SK-N-SH (cell line): ENCODE measurements at regions not wholly inside any gene's neighbourhood (a gene's known extent, or its start where the extent isn't known, plus 50 kb on each side); places are given as distances from the start of the nearest gene placed in this dataset.

Experiments
- CTCF ChIA-PET: fragments of 300-600, 350-600 bp; formaldehyde crosslinking; extraction: SDS; loops from one replicate; lab custom pipeline; 2021; lab: Yijun Ruan, JAX
- POLR2A ChIA-PET: fragments of 350-600 bp; sonication (Branson Sonifier 250); formaldehyde crosslinking; extraction: SDS; loops from one replicate; lab custom pipeline; 2020; ENCODE audit warnings: antibody characterized with exemption, inconsistent platforms; lab: Yijun Ruan, JAX
- DNase-seq: peaks from one replicate; pipeline ENCODE4 v3.0.0; 2012
- H2AFZ ChIP-seq: fragments of 200-600 bp; sonication (generic); 2 replicates; pipeline ENCODE4 v1.8.1; 2016; ENCODE audit warnings: antibody characterized with exemption, mild to moderate bottlenecking, low read depth
- H3F3A ChIP-seq: fragments of 200-600 bp; sonication (generic); replicated peaks from 2 replicates; pipeline ENCODE3; 2016; ENCODE audit warnings: antibody characterized with exemption, mild to moderate bottlenecking; ENCODE audit not compliant: insufficient read depth
- H3K27ac ChIP-seq, 2 experiments: fragments of 200-500 bp in 1 of 2; fragments of 200-600 bp in 1 of 2; sonication (Bioruptor generic) in 1 of 2; sonication (generic), shearing (Covaris generic) in 1 of 2; 2 replicates each; pipeline versions ENCODE4 v1.5.1 to v1.6.1; 2014 to 2016; ENCODE audit warnings: low read depth in 2 of 2, inconsistent platforms in 1 of 2, low read length in 1 of 2, mild to moderate bottlenecking in 1 of 2, mixed read lengths in 1 of 2
- H3K27me3 ChIP-seq: fragments of 200-600 bp; sonication (generic), shearing (Covaris generic); 2 replicates; pipeline ENCODE4 v1.6.1; 2016; ENCODE audit warnings: mixed run types; ENCODE audit not compliant: insufficient read depth
- H3K36me3 ChIP-seq, 2 experiments: fragments of 200-500 bp in 1 of 2; fragments of 200-600 bp in 1 of 2; sonication (Bioruptor generic) in 1 of 2; sonication (generic) in 1 of 2; replicated peaks in 1 of 2; 2 replicates each; pipeline versions ENCODE3 to v1.5.1; 2014 to 2016; ENCODE audit warnings: low read length in 1 of 2, mild to moderate bottlenecking in 1 of 2; ENCODE audit not compliant: insufficient read depth in 2 of 2, control insufficient read depth in 1 of 2
- H3K4me1 ChIP-seq, 2 experiments: fragments of 200-500 bp in 1 of 2; fragments of 200-600 bp in 1 of 2; sonication (Bioruptor generic) in 1 of 2; sonication (generic), shearing (Covaris generic) in 1 of 2; 2 replicates each; pipeline versions ENCODE4 v1.5.1 to v1.6.1; 2014 to 2016; ENCODE audit warnings: low read depth in 1 of 2, low read length in 1 of 2, mixed run types in 1 of 2; ENCODE audit not compliant: insufficient read depth in 2 of 2, control insufficient read depth in 1 of 2
- H3K4me2 ChIP-seq: fragments of 200-600 bp; sonication (generic), shearing (Covaris generic); 2 replicates; pipeline ENCODE4 v1.6.1; 2017; ENCODE audit warnings: mixed run types
- H3K4me3 ChIP-seq, 2 experiments: fragments of 200-500 bp in 1 of 2; fragments of 200-600 bp in 1 of 2; sonication (Bioruptor generic) in 1 of 2; sonication (generic), shearing (Covaris generic) in 1 of 2; 2 replicates each; pipeline versions ENCODE4 v1.5.1 to v1.8.1; 2014 to 2016; ENCODE audit warnings: low read depth in 2 of 2, inconsistent platforms in 1 of 2, low read length in 1 of 2, mild to moderate bottlenecking in 1 of 2, mixed read lengths in 1 of 2, moderate library complexity in 1 of 2
- H3K79me2 ChIP-seq: fragments of 200-600 bp; sonication (generic); 2 replicates; pipeline ENCODE4 v1.8.1; 2017; ENCODE audit warnings: mild to moderate bottlenecking; ENCODE audit not compliant: insufficient read depth
- H3K9ac ChIP-seq: fragments of 200-600 bp; sonication (generic); 2 replicates; pipeline ENCODE4 v1.6.1; 2017; ENCODE audit warnings: mixed run types
- H3K9me2 ChIP-seq: fragments of 200-600 bp; sonication (generic); 2 replicates; pipeline ENCODE4 v1.6.1; 2017; ENCODE audit warnings: mixed run types
- H3K9me3 ChIP-seq: fragments of 200-600 bp; sonication (generic); 2 replicates; pipeline ENCODE4 v1.6.1; 2017; ENCODE audit warnings: mixed run types, mild to moderate bottlenecking, moderate library complexity
- H4K20me1 ChIP-seq: fragments of 200-600 bp; sonication (generic); 2 replicates; pipeline ENCODE4 v1.6.1; 2017; ENCODE audit warnings: mild to moderate bottlenecking, mixed run types; ENCODE audit not compliant: insufficient read depth
- FOSL2 ChIP-seq: IDR thresholded peaks from 2 replicates; pipeline ENCODE4 v1.4.0; 2012; ENCODE audit warnings: low read depth, mild to moderate bottlenecking, moderate library complexity, borderline replicate concordance
- FOXJ3 ChIP-seq: sonication (generic); formaldehyde crosslinking; IDR thresholded peaks from 2 replicates; pipeline ENCODE4 v1.5.1; 2020; ENCODE audit warnings: mild to moderate bottlenecking, missing genetic modification reagents
- JUND ChIP-seq: IDR thresholded peaks from 2 replicates; pipeline ENCODE4 v1.4.0; 2012
- MEF2A ChIP-seq: IDR thresholded peaks from 2 replicates; pipeline ENCODE4 v1.4.0; 2012; ENCODE audit warnings: low read depth, borderline replicate concordance
- NFIC ChIP-seq: IDR thresholded peaks from 2 replicates; pipeline ENCODE4 v1.4.0; 2012; ENCODE audit warnings: borderline replicate concordance
- RCOR1 ChIP-seq: fragments of 150-350 bp; IDR thresholded peaks from 2 replicates; pipeline ENCODE4 v1.6.1; 2017; ENCODE audit warnings: antibody characterized with exemption, low read length
- RXRA ChIP-seq: IDR thresholded peaks from 2 replicates; pipeline ENCODE4 v1.4.0; 2012; ENCODE audit warnings: low read depth, mild to moderate bottlenecking, borderline replicate concordance
- TEAD4 ChIP-seq: IDR thresholded peaks from 2 replicates; pipeline ENCODE4 v1.4.0; 2012; ENCODE audit warnings: mild to moderate bottlenecking, borderline replicate concordance; ENCODE audit not compliant: insufficient read depth
- USF2 ChIP-seq: fragments of 150-350 bp; IDR thresholded peaks from 2 replicates; pipeline ENCODE4 v1.6.1; 2017; ENCODE audit warnings: antibody characterized with exemption, low read length, low read depth, borderline replicate concordance
- ZBTB33 ChIP-seq: IDR thresholded peaks from 2 replicates; pipeline ENCODE4 v1.4.0; 2012; ENCODE audit warnings: low read depth, borderline replicate concordance
- WGBS: methylation state at CpG from one replicate; pipeline ENCODE4 v1.1.6; 2017; ENCODE audit warnings: low lambda C conversion rate; 5-methylcytosine and 5-hydroxymethylcytosine counted together
- TF ChIP-seq, protein P1 (sequence below): fragments of 200-600 bp; sonication (generic); IDR thresholded peaks from 2 replicates; pipeline ENCODE4 v1.6.1; 2017; ENCODE audit warnings: antibody characterized with exemption, mild to moderate bottlenecking, moderate library complexity
- TF ChIP-seq, protein P2 (sequence below): IDR thresholded peaks from 2 replicates; pipeline ENCODE4; 2012
- TF ChIP-seq, protein P3 (sequence below): fragments of 150-350 bp; IDR thresholded peaks from 2 replicates; pipeline ENCODE4 v1.6.1; 2016; ENCODE audit warnings: mild to moderate bottlenecking, low read depth, low read length
- TF ChIP-seq, protein P4 (sequence below): IDR thresholded peaks from 2 replicates; pipeline ENCODE4 v1.4.0; 2012; ENCODE audit warnings: low read depth

- 39% methylated on average over 9 of the region's 9 CpGs for WGBS
- Histone ChIP-seq H3K9me3 (no peaks in the 10 kb centered on the region), H3K9ac (no peak overlapping the region), H4K20me1 (no peaks in the 10 kb centered on the region), H3K27me3 (no peaks in the 10 kb centered on the region), H3F3A (no peaks in the 10 kb centered on the region), H3K4me3 (no peak overlapping the region), H3K9me2 (no peaks in the 10 kb centered on the region), H3K79me2 (no peaks in the 10 kb centered on the region), H3K4me1 (no peaks in the 10 kb centered on the region), H3K4me2 (no peak overlapping the region), H3K36me3 (no peaks in the 10 kb centered on the region), H3K27ac (no peak overlapping the region), H2AFZ (no peak overlapping the region)
- DNase-seq = no peak
- ChIA-PET CTCF (interaction anchor here (0.6 to 1.9 kb wide), 4 partner anchors 9 to 138 kb away, joined by 3 to 8 read pairs (median 4); no protein-coding TSS in a partner anchor), POLR2A (no interaction called here)
- TF ChIP-seq MEF2A (no peak), TEAD4 (no peak), USF2 (no peak), RXRA (no peak), FOSL2 (no peak), NFIC (no peak)
- TF ChIP-seq, protein P1, sequence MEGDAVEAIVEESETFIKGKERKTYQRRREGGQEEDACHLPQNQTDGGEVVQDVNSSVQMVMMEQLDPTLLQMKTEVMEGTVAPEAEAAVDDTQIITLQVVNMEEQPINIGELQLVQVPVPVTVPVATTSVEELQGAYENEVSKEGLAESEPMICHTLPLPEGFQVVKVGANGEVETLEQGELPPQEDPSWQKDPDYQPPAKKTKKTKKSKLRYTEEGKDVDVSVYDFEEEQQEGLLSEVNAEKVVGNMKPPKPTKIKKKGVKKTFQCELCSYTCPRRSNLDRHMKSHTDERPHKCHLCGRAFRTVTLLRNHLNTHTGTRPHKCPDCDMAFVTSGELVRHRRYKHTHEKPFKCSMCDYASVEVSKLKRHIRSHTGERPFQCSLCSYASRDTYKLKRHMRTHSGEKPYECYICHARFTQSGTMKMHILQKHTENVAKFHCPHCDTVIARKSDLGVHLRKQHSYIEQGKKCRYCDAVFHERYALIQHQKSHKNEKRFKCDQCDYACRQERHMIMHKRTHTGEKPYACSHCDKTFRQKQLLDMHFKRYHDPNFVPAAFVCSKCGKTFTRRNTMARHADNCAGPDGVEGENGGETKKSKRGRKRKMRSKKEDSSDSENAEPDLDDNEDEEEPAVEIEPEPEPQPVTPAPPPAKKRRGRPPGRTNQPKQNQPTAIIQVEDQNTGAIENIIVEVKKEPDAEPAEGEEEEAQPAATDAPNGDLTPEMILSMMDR = no peak
- TF ChIP-seq, protein P2, sequence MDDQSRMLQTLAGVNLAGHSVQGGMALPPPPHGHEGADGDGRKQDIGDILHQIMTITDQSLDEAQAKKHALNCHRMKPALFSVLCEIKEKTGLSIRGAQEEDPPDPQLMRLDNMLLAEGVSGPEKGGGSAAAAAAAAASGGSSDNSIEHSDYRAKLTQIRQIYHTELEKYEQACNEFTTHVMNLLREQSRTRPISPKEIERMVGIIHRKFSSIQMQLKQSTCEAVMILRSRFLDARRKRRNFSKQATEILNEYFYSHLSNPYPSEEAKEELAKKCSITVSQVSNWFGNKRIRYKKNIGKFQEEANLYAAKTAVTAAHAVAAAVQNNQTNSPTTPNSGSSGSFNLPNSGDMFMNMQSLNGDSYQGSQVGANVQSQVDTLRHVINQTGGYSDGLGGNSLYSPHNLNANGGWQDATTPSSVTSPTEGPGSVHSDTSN = no peak
- TF ChIP-seq, protein P3, sequence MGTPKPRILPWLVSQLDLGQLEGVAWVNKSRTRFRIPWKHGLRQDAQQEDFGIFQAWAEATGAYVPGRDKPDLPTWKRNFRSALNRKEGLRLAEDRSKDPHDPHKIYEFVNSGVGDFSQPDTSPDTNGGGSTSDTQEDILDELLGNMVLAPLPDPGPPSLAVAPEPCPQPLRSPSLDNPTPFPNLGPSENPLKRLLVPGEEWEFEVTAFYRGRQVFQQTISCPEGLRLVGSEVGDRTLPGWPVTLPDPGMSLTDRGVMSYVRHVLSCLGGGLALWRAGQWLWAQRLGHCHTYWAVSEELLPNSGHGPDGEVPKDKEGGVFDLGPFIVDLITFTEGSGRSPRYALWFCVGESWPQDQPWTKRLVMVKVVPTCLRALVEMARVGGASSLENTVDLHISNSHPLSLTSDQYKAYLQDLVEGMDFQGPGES = no peak
- TF ChIP-seq, protein P4, sequence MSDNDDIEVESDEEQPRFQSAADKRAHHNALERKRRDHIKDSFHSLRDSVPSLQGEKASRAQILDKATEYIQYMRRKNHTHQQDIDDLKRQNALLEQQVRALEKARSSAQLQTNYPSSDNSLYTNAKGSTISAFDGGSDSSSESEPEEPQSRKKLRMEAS = no peak
Measured at GRCh38 chr1:30242168-30242567, 481.2 kb downstream of the MATN1 start.

- Histone ChIP-seq H3K27ac (no peak overlapping the region), H3K36me3 (no peaks in the 10 kb centered on the region), H3K4me3 (no peak overlapping the region), H3K9me3 (no peaks in the 10 kb centered on the region), H2AFZ (no peak overlapping the region), H4K20me1 (no peaks in the 10 kb centered on the region), H3K9me2 (no peaks in the 10 kb centered on the region), H3K27me3 (no peaks in the 10 kb centered on the region), H3K4me1 (no peaks in the 10 kb centered on the region), H3F3A (no peaks in the 10 kb centered on the region), H3K79me2 (no peaks in the 10 kb centered on the region), H3K9ac (no peak overlapping the region), H3K4me2 (no peak overlapping the region)
- ChIA-PET CTCF (interaction anchor here (0.6 to 1.9 kb wide), 3 partner anchors 9 to 138 kb away, joined by 3 to 8 read pairs (median 4); no protein-coding TSS in a partner anchor), POLR2A (no interaction called here)
- 34% methylated on average over 3 of the region's 3 CpGs for WGBS
- DNase-seq = no peak
- no peak for TF ChIP-seq ZBTB33
- TF ChIP-seq JUND = no peak
- TF ChIP-seq, protein P4 = no peak
- TF ChIP-seq NFIC = no peak
- no peak for TF ChIP-seq TEAD4
- TF ChIP-seq RCOR1 = no peak
- no peak for TF ChIP-seq FOSL2
- TF ChIP-seq FOXJ3 (CRISPR knock-in tag) = no peak
- TF ChIP-seq, protein P3 = no peak
Measured at GRCh38 chr1:30241681-30242080, 481.7 kb downstream of the MATN1 start.
